Activated naive CD4-positive, alpha-beta T cell treated with anti-CD3 and anti-CD28 coated beads, Interleukin-2, amount 10 ng/mL, durations not matched to agents 7 days and 5 days (primary cell): ENCODE measurements at regions not wholly inside any gene's neighbourhood (a gene's known extent, or its start where the extent isn't known, plus 50 kb on each side); places are given as distances from the start of the nearest gene placed in this dataset.

ENCODE experiments used
- CTCF ChIA-PET: fragments of 350-600 bp; sonication (Branson Sonifier 250); formaldehyde crosslinking; loops from one replicate; lab custom pipeline; 2021; ENCODE audit warnings: antibody characterized with exemption; lab: Charles Lee
- DNase-seq: peaks from one replicate; pipeline ENCODE4 v3.0.0-alpha.2; 2020
- H3K27ac Mint-ChIP-seq: one replicate; pipeline ENCODE4 v1.8.0; 2021; ENCODE audit warnings: mild to moderate bottlenecking, moderate library complexity, mixed read lengths
- H3K27me3 Mint-ChIP-seq: one replicate; pipeline ENCODE4 v1.8.0; 2021; ENCODE audit warnings: mild to moderate bottlenecking, mixed read lengths
- H3K36me3 Mint-ChIP-seq: one replicate; pipeline ENCODE4 v1.8.0; 2021; ENCODE audit warnings: mixed read lengths
- H3K4me1 Mint-ChIP-seq: one replicate; pipeline ENCODE4 v1.8.0; 2021; ENCODE audit warnings: mixed read lengths
- H3K4me3 Mint-ChIP-seq: one replicate; pipeline ENCODE4 v1.8.0; 2021; ENCODE audit warnings: mild to moderate bottlenecking, moderate library complexity, mixed read lengths
- H3K9me3 Mint-ChIP-seq: one replicate; pipeline ENCODE4 v1.8.0; 2021; ENCODE audit warnings: mixed read lengths

DNA sequence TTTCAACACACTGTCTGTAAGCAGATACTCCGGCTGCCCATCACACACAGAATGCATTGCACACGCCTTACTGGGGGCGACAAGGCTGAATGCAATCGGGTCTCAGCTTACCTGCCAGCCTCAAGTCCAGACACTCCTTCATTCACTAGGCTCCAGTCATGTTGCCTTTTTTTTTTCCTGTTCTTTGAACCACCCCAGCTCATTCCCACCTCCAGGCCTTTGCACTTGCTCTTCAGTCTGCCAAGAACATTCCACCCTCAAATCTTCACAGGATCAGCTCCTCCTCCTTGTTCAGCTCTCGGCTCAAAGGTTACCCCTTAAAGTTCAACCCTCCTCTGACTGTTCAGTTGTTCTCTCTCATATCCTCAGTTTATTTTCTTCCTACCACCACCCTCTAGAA lies 181.9 kb upstream of the ESRRG start:
- no peak overlapping the region for H3K27ac Mint-ChIP-seq
- no peak for DNase-seq
- H3K36me3 Mint-ChIP-seq, result no peaks in the 10 kb centered on the region
- H3K4me1 Mint-ChIP-seq, result no peaks in the 10 kb centered on the region
- no peak overlapping the region for H3K4me3 Mint-ChIP-seq
- H3K9me3 Mint-ChIP-seq, result peaks cover 3% of the 10 kb centered on the region
- CTCF ChIA-PET, result no interaction called here
- H3K27me3 Mint-ChIP-seq, result no peaks in the 10 kb centered on the region

DNA sequence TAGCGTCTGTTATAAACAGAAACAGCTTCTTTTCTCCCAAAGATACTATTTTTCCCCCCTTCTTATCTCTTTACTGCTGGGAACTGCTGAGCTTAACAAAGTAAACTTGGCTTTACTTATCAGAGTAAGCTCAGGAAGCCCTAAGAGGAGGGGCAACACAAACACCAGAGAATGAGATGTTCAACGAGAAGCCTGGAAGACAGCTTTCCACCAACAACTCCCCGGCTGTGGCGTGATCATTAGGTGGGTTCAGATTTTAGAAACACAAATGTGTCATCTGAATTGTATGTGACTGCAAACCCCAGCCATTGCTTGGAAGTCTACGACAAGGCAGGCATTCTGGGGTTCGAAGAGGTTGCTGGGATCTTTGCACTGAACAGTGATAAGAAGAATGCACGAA lies 181.2 kb upstream of the ESRRG start:
- Mint-ChIP-seq H3K4me1 (no peaks in the 10 kb centered on the region), H3K36me3 (no peaks in the 10 kb centered on the region), H3K27me3 (no peaks in the 10 kb centered on the region), H3K27ac (no peak overlapping the region), H3K4me3 (no peak overlapping the region), H3K9me3 (peaks cover 3% of the 10 kb centered on the region)
- DNase-seq, result no peak
- CTCF ChIA-PET, result no interaction called here

DNA sequence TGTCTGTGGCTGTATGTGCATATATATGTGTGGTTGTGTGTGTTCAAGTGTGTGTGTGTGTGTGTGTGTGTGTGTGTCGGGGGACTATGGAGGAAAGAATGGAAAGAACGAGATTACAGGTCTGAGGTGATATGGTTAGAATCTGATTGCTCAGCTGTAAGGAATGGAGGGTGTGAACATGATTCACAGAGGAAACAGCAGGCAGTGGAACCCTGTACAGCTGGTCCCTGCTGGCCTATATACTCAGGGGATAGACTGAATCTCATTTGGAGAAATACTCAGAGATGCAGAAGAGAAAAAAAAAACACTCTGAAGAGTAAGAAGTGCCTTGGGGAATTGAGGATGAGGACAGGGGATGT lies 180.1 kb upstream of the ESRRG start:
- DNase-seq, result no peak
- H3K4me3 Mint-ChIP-seq, result no peak overlapping the region
- no peaks in the 10 kb centered on the region for H3K36me3 Mint-ChIP-seq
- H3K27ac Mint-ChIP-seq, result no peak overlapping the region
- CTCF ChIA-PET, result no interaction called here
- peaks cover 3% of the 10 kb centered on the region for H3K9me3 Mint-ChIP-seq
- no peaks in the 10 kb centered on the region for H3K4me1 Mint-ChIP-seq
- no peaks in the 10 kb centered on the region for H3K27me3 Mint-ChIP-seq

GRCh38 chr1:216902669-216903381 lies 179.6 kb upstream of the ESRRG start:
- no peaks in the 10 kb centered on the region for H3K36me3 Mint-ChIP-seq
- H3K4me3 Mint-ChIP-seq, result no peak overlapping the region
- peaks cover 3% of the 10 kb centered on the region for H3K9me3 Mint-ChIP-seq
- no peak overlapping the region for H3K27ac Mint-ChIP-seq
- H3K27me3 Mint-ChIP-seq, result no peaks in the 10 kb centered on the region
- no peak for DNase-seq
- no peaks in the 10 kb centered on the region for H3K4me1 Mint-ChIP-seq
- CTCF ChIA-PET, result no interaction called here

DNA sequence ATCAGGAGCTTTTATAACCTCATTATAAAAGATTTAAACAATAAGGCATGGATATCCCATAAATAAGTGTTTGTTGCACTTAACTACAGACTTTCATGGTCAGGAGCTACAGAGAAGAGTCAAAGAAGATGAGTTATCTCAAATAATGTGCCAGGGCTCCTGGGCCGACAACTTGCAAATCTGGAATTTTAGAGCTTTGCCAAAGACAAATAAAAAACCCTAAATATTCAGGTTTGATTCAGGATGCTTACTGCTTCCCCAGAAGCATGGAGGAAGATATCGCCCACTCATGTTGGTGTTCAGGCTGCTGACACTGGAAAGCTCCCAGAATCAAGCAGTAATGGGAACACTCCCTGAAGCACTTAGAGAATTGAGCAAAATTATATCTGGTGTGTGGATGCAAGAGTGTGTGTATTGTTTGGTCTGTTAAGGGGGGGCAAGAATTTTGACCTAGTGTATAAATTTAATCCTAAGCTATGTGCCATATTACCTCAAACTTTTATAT lies 176.9 kb upstream of the ESRRG start:
- DNase-seq, result no peak
- no peak overlapping the region for H3K27ac Mint-ChIP-seq
- H3K4me3 Mint-ChIP-seq, result no peak overlapping the region
- CTCF ChIA-PET, result no interaction called here
- peaks cover 3% of the 10 kb centered on the region for H3K9me3 Mint-ChIP-seq
- H3K4me1 Mint-ChIP-seq, result no peaks in the 10 kb centered on the region
- H3K36me3 Mint-ChIP-seq, result no peaks in the 10 kb centered on the region
- no peaks in the 10 kb centered on the region for H3K27me3 Mint-ChIP-seq

GRCh38 chr1:216898801-216899200 lies 175.6 kb upstream of the ESRRG start:
- Mint-ChIP-seq H3K36me3 (no peaks in the 10 kb centered on the region), H3K27me3 (no peaks in the 10 kb centered on the region), H3K9me3 (peaks cover 3% of the 10 kb centered on the region), H3K4me3 (no peak overlapping the region), H3K27ac (no peak overlapping the region), H3K4me1 (no peaks in the 10 kb centered on the region)
- CTCF ChIA-PET, result no interaction called here
- DNase-seq, result no peak

GRCh38 chr1:216896146-216896545 lies 172.9 kb upstream of the ESRRG start:
- no peak for DNase-seq
- Mint-ChIP-seq H3K4me1 (no peaks in the 10 kb centered on the region), H3K4me3 (no peak overlapping the region), H3K27ac (no peak overlapping the region), H3K36me3 (no peaks in the 10 kb centered on the region), H3K9me3 (peaks cover 4% of the 10 kb centered on the region), H3K27me3 (no peaks in the 10 kb centered on the region)
- CTCF ChIA-PET, result no interaction called here

GRCh38 chr1:216894494-216894893 lies 171.3 kb upstream of the ESRRG start:
- no peaks in the 10 kb centered on the region for H3K27me3 Mint-ChIP-seq
- CTCF ChIA-PET, result no interaction called here
- H3K4me3 Mint-ChIP-seq, result no peak overlapping the region
- no peak overlapping the region for H3K27ac Mint-ChIP-seq
- H3K9me3 Mint-ChIP-seq, result peaks cover 4% of the 10 kb centered on the region
- no peak for DNase-seq
- H3K36me3 Mint-ChIP-seq, result no peaks in the 10 kb centered on the region
- no peaks in the 10 kb centered on the region for H3K4me1 Mint-ChIP-seq

- no peak overlapping the region for H3K4me3 Mint-ChIP-seq
- no peaks in the 10 kb centered on the region for H3K27me3 Mint-ChIP-seq
- H3K27ac Mint-ChIP-seq, result no peak overlapping the region
- peaks cover 4% of the 10 kb centered on the region for H3K9me3 Mint-ChIP-seq
- CTCF ChIA-PET, result no interaction called here
- DNase-seq, result no peak
- H3K4me1 Mint-ChIP-seq, result no peaks in the 10 kb centered on the region
- no peaks in the 10 kb centered on the region for H3K36me3 Mint-ChIP-seq
These were observed 169.4 kb upstream of the ESRRG start for GRCh38 chr1:216892581-216893160.

DNA sequence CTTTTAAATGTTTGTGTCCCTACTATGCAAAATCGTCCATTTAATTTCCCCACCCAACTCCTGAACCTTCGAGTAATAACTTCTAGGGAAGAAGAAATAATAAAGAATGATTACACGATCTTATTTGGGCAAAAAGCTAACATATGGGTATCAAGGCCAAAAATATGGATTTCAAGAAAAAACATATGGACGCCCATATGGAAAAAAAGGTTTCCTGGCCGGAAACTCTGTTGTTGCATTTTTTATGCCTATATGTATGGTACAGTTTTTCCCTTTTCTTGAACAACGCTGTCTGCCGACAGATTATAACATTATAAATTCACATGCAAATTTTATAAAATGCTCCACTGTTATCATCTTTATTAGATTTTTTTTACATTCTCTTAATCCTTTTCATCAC lies 167.6 kb upstream of the ESRRG start:
- Mint-ChIP-seq H3K27ac (no peak overlapping the region), H3K27me3 (no peaks in the 10 kb centered on the region), H3K4me3 (no peak overlapping the region), H3K4me1 (no peaks in the 10 kb centered on the region), H3K36me3 (no peaks in the 10 kb centered on the region), H3K9me3 (peaks cover 4% of the 10 kb centered on the region)
- CTCF ChIA-PET, result no interaction called here
- no peak for DNase-seq

- Mint-ChIP-seq H3K36me3 (no peaks in the 10 kb centered on the region), H3K9me3 (peaks cover 4% of the 10 kb centered on the region), H3K4me1 (no peaks in the 10 kb centered on the region), H3K27ac (no peak overlapping the region), H3K27me3 (no peaks in the 10 kb centered on the region), H3K4me3 (no peak overlapping the region)
- CTCF ChIA-PET, result no interaction called here
- no peak for DNase-seq
These were observed 165.5 kb upstream of the ESRRG start for GRCh38 chr1:216888731-216889130.

- CTCF ChIA-PET, result no interaction called here
- peaks cover 4% of the 10 kb centered on the region for H3K9me3 Mint-ChIP-seq
These were observed 163.8 kb upstream of the ESRRG start for GRCh38 chr1:216887032-216887431.

DNA sequence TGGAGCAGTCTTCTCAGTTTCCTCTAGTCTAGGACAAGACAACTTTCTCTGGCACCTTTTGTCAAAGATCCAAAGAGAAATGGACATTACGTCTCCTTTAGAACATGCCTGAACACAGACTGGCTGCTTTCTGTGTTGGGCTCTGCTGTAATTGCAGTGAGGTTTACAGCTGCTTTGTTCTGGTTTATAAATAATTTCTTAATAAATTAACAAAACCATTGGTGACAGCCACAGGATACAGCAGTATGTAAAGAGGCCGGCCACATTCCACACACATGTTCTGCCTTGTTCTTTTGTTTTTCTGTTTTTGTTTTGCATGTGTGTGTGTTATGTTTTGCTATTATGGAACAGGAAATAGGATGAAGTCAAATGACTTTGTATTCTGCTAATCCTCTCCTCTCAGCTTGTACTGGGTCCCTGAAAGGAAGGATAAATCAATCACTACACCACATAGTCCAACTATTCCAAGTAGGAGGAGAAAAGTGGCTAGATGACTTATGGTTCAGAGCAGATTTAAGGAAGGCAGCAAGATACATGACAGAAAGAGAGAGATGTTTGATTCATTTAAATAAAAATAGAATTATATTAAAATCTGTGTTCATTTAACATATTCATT lies 161.5 kb upstream of the ESRRG start:
- Mint-ChIP-seq H3K9me3 (no peaks in the 10 kb centered on the region), H3K4me1 (no peaks in the 10 kb centered on the region), H3K4me3 (no peak overlapping the region), H3K27me3 (no peaks in the 10 kb centered on the region), H3K27ac (no peak overlapping the region), H3K36me3 (no peaks in the 10 kb centered on the region)
- no peak for DNase-seq
- CTCF ChIA-PET, result no interaction called here

More at GRCh38 chr1:216887032-216887431, 163.8 kb upstream of the ESRRG start:
- Mint-ChIP-seq H3K27ac (no peak overlapping the region), H3K27me3 (no peaks in the 10 kb centered on the region), H3K4me1 (no peaks in the 10 kb centered on the region), H3K4me3 (no peak overlapping the region), H3K36me3 (no peaks in the 10 kb centered on the region)
- no peak for DNase-seq

DNA sequence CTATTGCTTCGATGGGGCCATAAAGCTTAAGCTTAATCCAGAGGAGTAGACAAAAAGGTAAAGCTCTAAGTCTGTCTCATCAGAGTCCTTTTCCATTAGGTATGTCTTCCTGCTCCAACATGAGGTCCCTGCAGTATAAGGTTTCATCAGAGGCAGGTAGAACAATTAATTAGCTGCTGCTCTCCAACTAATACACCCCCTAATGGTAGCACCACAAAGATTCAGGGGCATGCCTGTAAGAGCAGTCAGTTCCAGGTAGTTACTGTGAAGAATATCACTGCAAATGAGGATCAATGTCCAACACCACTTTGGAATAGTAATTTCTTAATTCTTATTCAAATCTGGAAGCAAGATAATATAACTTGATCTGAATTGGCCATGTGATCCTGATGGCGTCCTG lies 160.3 kb upstream of the ESRRG start:
- CTCF ChIA-PET, result no interaction called here
- no peak for DNase-seq
- Mint-ChIP-seq H3K4me3 (no peak overlapping the region), H3K27me3 (no peaks in the 10 kb centered on the region), H3K27ac (no peak overlapping the region), H3K4me1 (no peaks in the 10 kb centered on the region), H3K36me3 (no peaks in the 10 kb centered on the region), H3K9me3 (no peaks in the 10 kb centered on the region)

DNA sequence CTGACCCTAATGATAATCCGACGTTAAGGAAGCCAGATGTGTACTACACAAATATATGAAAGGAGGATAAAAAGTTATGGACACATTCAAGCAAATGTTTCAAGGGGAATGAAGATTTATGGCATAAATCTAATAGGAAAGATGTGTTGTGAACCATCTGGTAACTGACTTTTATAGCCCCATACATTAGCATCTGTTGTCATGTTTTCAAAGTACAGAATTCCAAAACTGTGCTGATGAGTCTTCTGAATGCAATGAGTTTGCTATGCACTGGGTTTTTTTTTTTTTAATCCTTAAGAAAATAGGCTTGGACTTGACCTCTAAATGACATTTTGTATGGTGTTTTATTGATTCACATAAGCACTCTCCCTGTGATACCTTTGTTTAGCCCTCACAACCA lies 158.5 kb upstream of the ESRRG start:
- CTCF ChIA-PET, result no interaction called here
- no peak overlapping the region for H3K4me3 Mint-ChIP-seq
- no peak overlapping the region for H3K27ac Mint-ChIP-seq
- no peaks in the 10 kb centered on the region for H3K36me3 Mint-ChIP-seq
- no peaks in the 10 kb centered on the region for H3K27me3 Mint-ChIP-seq
- H3K4me1 Mint-ChIP-seq, result no peaks in the 10 kb centered on the region
- DNase-seq, result no peak
- H3K9me3 Mint-ChIP-seq, result no peaks in the 10 kb centered on the region
